ENCODE measurements at regions not wholly inside any gene's neighbourhood (a gene's known extent, or its start where the extent isn't known, plus 50 kb on each side); places are given as distances from the start of the nearest gene placed in this dataset.

DNA sequence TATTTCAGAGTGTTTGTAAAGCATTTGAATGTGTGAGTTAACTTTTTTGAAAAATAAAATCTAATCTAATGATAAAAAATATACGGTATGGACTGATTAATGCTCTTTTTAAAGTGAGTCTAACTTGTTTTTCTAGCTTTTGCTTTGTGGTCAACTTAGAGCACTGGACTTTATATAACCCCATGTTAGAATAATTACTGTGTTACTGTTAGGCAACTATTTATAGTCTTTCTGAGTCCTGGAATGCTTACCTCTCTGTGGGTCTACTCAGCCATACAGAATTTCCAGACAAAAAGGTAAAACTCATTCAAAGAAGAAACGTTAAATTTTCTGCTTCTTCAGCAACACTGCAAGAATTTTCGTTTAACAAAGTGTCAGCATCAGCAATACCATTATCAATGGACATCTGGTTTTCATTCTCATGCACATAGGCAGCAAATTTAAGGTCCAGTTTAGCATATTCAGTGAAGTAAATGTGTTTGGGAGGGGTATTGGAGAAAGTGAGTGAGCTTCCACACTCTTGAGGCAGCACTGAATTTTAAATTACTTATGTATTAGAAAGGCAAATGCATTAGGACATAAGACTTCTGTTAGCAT lies 664.7 kb upstream of the NEGR1 start:
- TF ChIP-seq SPI1 (IDR thresholded peaks at IDR 0.05; ENCODE audit: low read depth, low read length) (no peak), TAF1 (IDR thresholded peaks at IDR 0.05; ENCODE audit: low read depth, low read length) (no peak), POLR2A (IDR thresholded peaks at IDR 0.05; ENCODE audit: low read depth, low read length) (no peak), POU2F2 (IDR thresholded peaks at IDR 0.05; ENCODE audit: low read depth, low read length) (no peak), POLR2AphosphoS5 (IDR thresholded peaks at IDR 0.05; ENCODE audit: low read depth, low read length) (no peak), PAX5 (IDR thresholded peaks at IDR 0.05; ENCODE audit: insufficient read depth, low read length, severe bottlenecking) (no peak)
- FAIRE-seq (no peak), DNase-seq (ENCODE audit: insufficient read length, low spot score) (no peak)

GRCh38 chr1:72942008-72942407 lies 659.7 kb upstream of the NEGR1 start:
- no peak for FAIRE-seq
- no peak for DNase-seq (ENCODE audit: insufficient read length, low spot score)
- TF ChIP-seq POLR2AphosphoS5 (IDR thresholded peaks at IDR 0.05; ENCODE audit: low read depth, low read length) (no peak), SPI1 (IDR thresholded peaks at IDR 0.05; ENCODE audit: low read depth, low read length) (no peak), PAX5 (IDR thresholded peaks at IDR 0.05; ENCODE audit: insufficient read depth, low read length, severe bottlenecking) (no peak), POU2F2 (IDR thresholded peaks at IDR 0.05; ENCODE audit: low read depth, low read length) (no peak), TAF1 (IDR thresholded peaks at IDR 0.05; ENCODE audit: low read depth, low read length) (no peak), POLR2A (IDR thresholded peaks at IDR 0.05; ENCODE audit: low read depth, low read length) (no peak)

DNA sequence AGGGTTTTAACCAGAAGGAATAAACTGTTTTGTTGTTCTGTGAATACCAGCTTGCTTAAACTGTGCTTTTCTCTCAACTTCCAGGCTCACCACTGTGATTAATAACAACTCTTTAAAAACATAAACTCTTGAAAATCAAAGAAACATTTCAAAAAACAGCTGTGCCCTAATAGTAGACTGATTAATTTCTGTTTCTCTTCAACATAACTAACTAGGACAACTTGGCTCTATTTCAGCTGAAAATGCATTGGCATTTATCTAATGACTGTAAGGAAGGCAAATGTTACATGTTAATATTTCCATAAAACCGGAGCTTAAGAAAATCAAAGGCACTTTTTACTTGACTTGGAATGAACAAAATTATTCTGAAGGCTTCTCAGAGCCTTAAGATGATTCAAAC lies 656.1 kb upstream of the NEGR1 start:
- TF ChIP-seq POU2F2 (IDR thresholded peaks at IDR 0.05; ENCODE audit: low read depth, low read length): no peak
- no peak for TF ChIP-seq POLR2A (IDR thresholded peaks at IDR 0.05; ENCODE audit: low read depth, low read length)
- TF ChIP-seq TAF1 (IDR thresholded peaks at IDR 0.05; ENCODE audit: low read depth, low read length): no peak
- TF ChIP-seq SPI1 (IDR thresholded peaks at IDR 0.05; ENCODE audit: low read depth, low read length): no peak
- TF ChIP-seq PAX5 (IDR thresholded peaks at IDR 0.05; ENCODE audit: insufficient read depth, low read length, severe bottlenecking): no peak
- TF ChIP-seq POLR2AphosphoS5 (IDR thresholded peaks at IDR 0.05; ENCODE audit: low read depth, low read length): no peak
- no peak for FAIRE-seq

GRCh38 chr1:72937905-72938304 lies 655.6 kb upstream of the NEGR1 start:
- DNase-seq (ENCODE audit: insufficient read length, low spot score) (no peak), FAIRE-seq (no peak)
- TF ChIP-seq POLR2A (IDR thresholded peaks at IDR 0.05; ENCODE audit: low read depth, low read length) (no peak), TAF1 (IDR thresholded peaks at IDR 0.05; ENCODE audit: low read depth, low read length) (no peak), PAX5 (IDR thresholded peaks at IDR 0.05; ENCODE audit: insufficient read depth, low read length, severe bottlenecking) (no peak), SPI1 (IDR thresholded peaks at IDR 0.05; ENCODE audit: low read depth, low read length) (no peak), POU2F2 (IDR thresholded peaks at IDR 0.05; ENCODE audit: low read depth, low read length) (no peak), POLR2AphosphoS5 (IDR thresholded peaks at IDR 0.05; ENCODE audit: low read depth, low read length) (no peak)

More for the DNA sequence above, 656.1 kb upstream of the NEGR1 start:
- DNase-seq (ENCODE audit: insufficient read length, low spot score): no peak

DNA sequence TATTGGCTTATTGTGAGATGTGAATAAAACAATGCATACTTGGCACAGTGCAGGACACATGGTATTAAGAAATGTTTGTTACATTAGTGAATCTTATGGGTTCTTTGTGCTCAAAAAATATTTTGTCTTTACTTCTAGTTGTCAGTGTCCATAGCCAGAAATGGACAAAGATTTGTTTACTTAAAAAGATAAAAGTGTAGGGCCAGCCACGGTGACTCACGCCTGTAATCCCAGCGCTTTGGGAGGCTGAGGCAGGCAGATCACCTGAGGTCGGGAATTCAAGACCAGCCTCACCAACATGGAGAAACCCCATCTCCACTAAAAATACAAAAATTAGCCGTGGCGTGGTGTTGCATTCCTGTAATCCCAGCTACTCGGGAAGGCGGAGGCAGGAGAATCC lies 654.6 kb upstream of the NEGR1 start:
- DNase-seq (ENCODE audit: insufficient read length, low spot score) (no peak), FAIRE-seq (no peak)
- TF ChIP-seq SPI1 (IDR thresholded peaks at IDR 0.05; ENCODE audit: low read depth, low read length) (no peak), POLR2AphosphoS5 (IDR thresholded peaks at IDR 0.05; ENCODE audit: low read depth, low read length) (no peak), TAF1 (IDR thresholded peaks at IDR 0.05; ENCODE audit: low read depth, low read length) (no peak), POU2F2 (IDR thresholded peaks at IDR 0.05; ENCODE audit: low read depth, low read length) (no peak), POLR2A (IDR thresholded peaks at IDR 0.05; ENCODE audit: low read depth, low read length) (no peak), PAX5 (IDR thresholded peaks at IDR 0.05; ENCODE audit: insufficient read depth, low read length, severe bottlenecking) (no peak)

GRCh38 chr1:72936151-72936740 lies 653.9 kb upstream of the NEGR1 start:
- DNase-seq (ENCODE audit: insufficient read length, low spot score) (no peak), FAIRE-seq (no peak)
- TF ChIP-seq POLR2AphosphoS5 (IDR thresholded peaks at IDR 0.05; ENCODE audit: low read depth, low read length) (no peak), POLR2A (IDR thresholded peaks at IDR 0.05; ENCODE audit: low read depth, low read length) (no peak), POU2F2 (IDR thresholded peaks at IDR 0.05; ENCODE audit: low read depth, low read length) (no peak), TAF1 (IDR thresholded peaks at IDR 0.05; ENCODE audit: low read depth, low read length) (no peak), PAX5 (IDR thresholded peaks at IDR 0.05; ENCODE audit: insufficient read depth, low read length, severe bottlenecking) (no peak), SPI1 (IDR thresholded peaks at IDR 0.05; ENCODE audit: low read depth, low read length) (no peak)

GRCh38 chr1:72932025-72932424 lies 649.7 kb upstream of the NEGR1 start:
- no peak for TF ChIP-seq POLR2AphosphoS5 (IDR thresholded peaks at IDR 0.05; ENCODE audit: low read depth, low read length)
- no peak for TF ChIP-seq TAF1 (IDR thresholded peaks at IDR 0.05; ENCODE audit: low read depth, low read length)
- TF ChIP-seq PAX5 (IDR thresholded peaks at IDR 0.05; ENCODE audit: insufficient read depth, low read length, severe bottlenecking): no peak
- TF ChIP-seq POU2F2 (IDR thresholded peaks at IDR 0.05; ENCODE audit: low read depth, low read length): no peak
- TF ChIP-seq POLR2A (IDR thresholded peaks at IDR 0.05; ENCODE audit: low read depth, low read length): no peak
- no peak for TF ChIP-seq SPI1 (IDR thresholded peaks at IDR 0.05; ENCODE audit: low read depth, low read length)
- no peak for DNase-seq (ENCODE audit: insufficient read length, low spot score)
- no peak for FAIRE-seq

GRCh38 chr1:72930528-72930927 lies 648.2 kb upstream of the NEGR1 start:
- FAIRE-seq (no peak), DNase-seq (ENCODE audit: insufficient read length, low spot score) (no peak)
- TF ChIP-seq POU2F2 (IDR thresholded peaks at IDR 0.05; ENCODE audit: low read depth, low read length) (no peak), POLR2AphosphoS5 (IDR thresholded peaks at IDR 0.05; ENCODE audit: low read depth, low read length) (no peak), PAX5 (IDR thresholded peaks at IDR 0.05; ENCODE audit: insufficient read depth, low read length, severe bottlenecking) (no peak), SPI1 (IDR thresholded peaks at IDR 0.05; ENCODE audit: low read depth, low read length) (no peak), TAF1 (IDR thresholded peaks at IDR 0.05; ENCODE audit: low read depth, low read length) (no peak), POLR2A (IDR thresholded peaks at IDR 0.05; ENCODE audit: low read depth, low read length) (no peak)

GRCh38 chr1:72918940-72919339 lies 636.6 kb upstream of the NEGR1 start:
- TF ChIP-seq PAX5 (IDR thresholded peaks at IDR 0.05; ENCODE audit: insufficient read depth, low read length, severe bottlenecking): no peak
- TF ChIP-seq POLR2AphosphoS5 (IDR thresholded peaks at IDR 0.05; ENCODE audit: low read depth, low read length): no peak
- TF ChIP-seq POU2F2 (IDR thresholded peaks at IDR 0.05; ENCODE audit: low read depth, low read length): no peak
- no peak for TF ChIP-seq SPI1 (IDR thresholded peaks at IDR 0.05; ENCODE audit: low read depth, low read length)
- TF ChIP-seq POLR2A (IDR thresholded peaks at IDR 0.05; ENCODE audit: low read depth, low read length): no peak
- TF ChIP-seq TAF1 (IDR thresholded peaks at IDR 0.05; ENCODE audit: low read depth, low read length): no peak
- FAIRE-seq (no peak), DNase-seq (ENCODE audit: insufficient read length, low spot score) (no peak)
